IMR-90 (cell line): ENCODE measurements at regions not wholly inside any gene's neighbourhood (a gene's known extent, or its start where the extent isn't known, plus 50 kb on each side); places are given as distances from the start of the nearest gene placed in this dataset.
A peak's percentile ranks its signal among the peaks of the same experiment; 100 is the strongest.

ENCODE experiments used
- ATAC-seq: fragments of 200-7000 bp; cut with Tn5 transposase; 2 replicates; pipeline ENCODE4 v1.9.1; 2020; ENCODE audit warnings: low read depth, mild to moderate bottlenecking, moderate library complexity
- BruUV-seq: library from RNA; stranded (reverse); fragments of 400-500 nt; replicated peaks from 2 replicates; lab custom pipeline; 2021; lab: Mats Ljungman, UMichigan
- CTCF ChIA-PET: fragments of 300-600 bp; formaldehyde crosslinking; extraction: SDS; loops from one replicate; lab custom pipeline; 2021; ENCODE audit warnings: antibody characterized with exemption; lab: Yijun Ruan, JAX
- POLR2A ChIA-PET: fragments of 300-600 bp; sonication (Branson Sonifier 250); formaldehyde crosslinking; loops from one replicate; lab custom pipeline; 2022; ENCODE audit warnings: antibody characterized with exemption; ENCODE audit not compliant: unreplicated experiment; lab: Charles Lee
- DNase-seq: peaks from one replicate; pipeline ENCODE4 v3.0.0; 2013
- H2AFZ ChIP-seq: replicated peaks from 2 replicates; pipeline ENCODE3; 2013; ENCODE audit warnings: low read length, mild to moderate bottlenecking; ENCODE audit not compliant: poor library complexity
- H2AK5ac ChIP-seq: 2 replicates; pipeline ENCODE4 v1.6.1; 2013; ENCODE audit warnings: low read depth, low read length, inconsistent platforms
- H2AK9ac ChIP-seq: replicated peaks from 2 replicates; pipeline ENCODE3; 2013; ENCODE audit warnings: mild to moderate bottlenecking, low read depth, low read length, moderate library complexity; ENCODE audit not compliant: poor library complexity
- H2BK120ac ChIP-seq: 2 replicates; pipeline ENCODE4 v1.6.1; 2013; ENCODE audit warnings: low read depth, low read length, inconsistent platforms
- H2BK15ac ChIP-seq: 3 replicates; pipeline ENCODE4 v1.6.1; 2013; ENCODE audit warnings: low read depth, low read length, inconsistent platforms
- H2BK20ac ChIP-seq: 2 replicates; pipeline ENCODE4 v1.6.1; 2013; ENCODE audit warnings: low read depth, mild to moderate bottlenecking, inconsistent platforms, low read length, moderate library complexity
- H2BK5ac ChIP-seq: 2 replicates; pipeline ENCODE4 v1.6.1; 2013; ENCODE audit warnings: mild to moderate bottlenecking, low read depth, low read length, inconsistent platforms; ENCODE audit not compliant: poor library complexity, severe bottlenecking
- H3K14ac ChIP-seq: replicated peaks from 2 replicates; pipeline ENCODE4 v1.6.1; 2013; ENCODE audit warnings: low read depth, low read length, inconsistent platforms
- H3K18ac ChIP-seq: 2 replicates; pipeline ENCODE4 v1.6.1; 2013; ENCODE audit warnings: low read depth, low read length, control low read depth
- H3K23ac ChIP-seq: 2 replicates; pipeline ENCODE4 v1.6.1; 2013; ENCODE audit warnings: low read depth, low read length, inconsistent platforms
- H3K27ac ChIP-seq: 2 replicates; pipeline ENCODE4 v1.5.1; 2013; ENCODE audit warnings: mild to moderate bottlenecking, control low read depth, low read length; ENCODE audit not compliant: insufficient read depth
- H3K27me3 ChIP-seq: 2 replicates; pipeline ENCODE4 v1.6.1; 2013; ENCODE audit warnings: low read length; ENCODE audit not compliant: control insufficient read depth, insufficient read depth
- H3K36me3 ChIP-seq: 2 replicates; pipeline ENCODE4 v1.6.1; 2013; ENCODE audit warnings: low read length, mixed read lengths; ENCODE audit not compliant: control insufficient read depth, insufficient read depth
- H3K4ac ChIP-seq: 2 replicates; pipeline ENCODE4 v1.6.1; 2013; ENCODE audit warnings: low read depth, low read length, inconsistent platforms
- H3K4me1 ChIP-seq: 2 replicates; pipeline ENCODE4 v1.6.1; 2013; ENCODE audit warnings: low read length, mixed read lengths; ENCODE audit not compliant: control insufficient read depth, insufficient read depth
- H3K4me2 ChIP-seq: 2 replicates; pipeline ENCODE4 v1.6.1; 2013; ENCODE audit warnings: low read depth, mild to moderate bottlenecking, control low read depth, low read length, moderate library complexity
- H3K4me3 ChIP-seq: 2 replicates; pipeline ENCODE4 v1.5.1; 2013; ENCODE audit warnings: low read depth, mild to moderate bottlenecking, control low read depth, low read length, moderate library complexity; ENCODE audit not compliant: insufficient read depth
- H3K56ac ChIP-seq: 2 replicates; pipeline ENCODE4 v1.6.1; 2013; ENCODE audit warnings: low read length, inconsistent platforms; ENCODE audit not compliant: insufficient read depth; ENCODE audit errors: extremely low read depth
- H3K79me1 ChIP-seq, 2 experiments: 2 replicates each; pipeline ENCODE4 v1.6.1; 2013; ENCODE audit warnings: low read length in 2 of 2, inconsistent platforms in 1 of 2, low read depth in 1 of 2
- H3K9ac ChIP-seq: 2 replicates; pipeline ENCODE4 v1.6.1; 2013; ENCODE audit warnings: low read depth, low read length, control low read depth
- H3K9me1 ChIP-seq: 2 replicates; pipeline ENCODE4 v1.6.1; 2013; ENCODE audit warnings: low read length, inconsistent platforms; ENCODE audit not compliant: insufficient read depth
- H3K9me3 ChIP-seq: 2 replicates; pipeline ENCODE4 v1.6.1; 2013; ENCODE audit warnings: low read length; ENCODE audit not compliant: control insufficient read depth, insufficient read depth
- H4K20me1 ChIP-seq: 2 replicates; pipeline ENCODE4 v1.6.1; 2013; ENCODE audit warnings: low read length, inconsistent platforms; ENCODE audit not compliant: insufficient read depth
- H4K5ac ChIP-seq: 2 replicates; pipeline ENCODE4 v1.6.1; 2013; ENCODE audit warnings: mild to moderate bottlenecking, low read depth, low read length, control low read depth
- H4K8ac ChIP-seq, 2 experiments: 2 replicates each; pipeline ENCODE4 v1.6.1; 2013; ENCODE audit warnings: low read depth in 2 of 2, low read length in 2 of 2, control low read depth in 1 of 2, inconsistent platforms in 1 of 2
- H4K91ac ChIP-seq: 2 replicates; pipeline ENCODE4 v1.6.1; 2013; ENCODE audit warnings: low read depth, low read length, inconsistent platforms; ENCODE audit not compliant: insufficient read depth
- CHD1 ChIP-seq: IDR thresholded peaks from 2 replicates; pipeline ENCODE4 v1.6.1; 2012; ENCODE audit warnings: low read depth, low read length, improper control_type of control experiment
- MAFK ChIP-seq: IDR thresholded peaks from 2 replicates; pipeline ENCODE4 v1.6.1; 2012; ENCODE audit warnings: low read depth, low read length, improper control_type of control experiment
- MAZ ChIP-seq: IDR thresholded peaks from 2 replicates; pipeline ENCODE4 v1.6.1; 2012; ENCODE audit warnings: low read depth, mild to moderate bottlenecking, low read length, improper control_type of control experiment, moderate library complexity, borderline replicate concordance
- WGBS, 2 experiments: methylation state at CpG; one replicate each; pipeline versions ENCODE4 v1.1.5 to v1.1.7; 2013; ENCODE audit warnings: missing lambda C conversion rate in 2 of 2; ENCODE audit not compliant: insufficient read length in 1 of 2; ENCODE audit errors: extremely low coverage in 2 of 2; 5-methylcytosine and 5-hydroxymethylcytosine counted together
- dilution Hi-C: fragments of 300-500 bp; cut with HindIII; formaldehyde crosslinking; loops from one replicate; pipeline ENCODE4 v1.14.3; 2018; ENCODE audit warnings: low sequenced_read_pairs; ENCODE audit not compliant: unreplicated experiment
- in situ Hi-C: fragments of 300-500 bp; cut with MboI; formaldehyde crosslinking; loops from 3 replicates; pipeline ENCODE4 v1.14.3; 2019; ENCODE audit warnings: low sequenced_read_pairs, inconsistent platforms, mixed read lengths
- intact Hi-C: fragments of 100-400 bp; cut with micrococcal nuclease; formaldehyde crosslinking; loops from 2 replicates; pipeline ENCODE4 v1.10.0; 2022

DNA sequence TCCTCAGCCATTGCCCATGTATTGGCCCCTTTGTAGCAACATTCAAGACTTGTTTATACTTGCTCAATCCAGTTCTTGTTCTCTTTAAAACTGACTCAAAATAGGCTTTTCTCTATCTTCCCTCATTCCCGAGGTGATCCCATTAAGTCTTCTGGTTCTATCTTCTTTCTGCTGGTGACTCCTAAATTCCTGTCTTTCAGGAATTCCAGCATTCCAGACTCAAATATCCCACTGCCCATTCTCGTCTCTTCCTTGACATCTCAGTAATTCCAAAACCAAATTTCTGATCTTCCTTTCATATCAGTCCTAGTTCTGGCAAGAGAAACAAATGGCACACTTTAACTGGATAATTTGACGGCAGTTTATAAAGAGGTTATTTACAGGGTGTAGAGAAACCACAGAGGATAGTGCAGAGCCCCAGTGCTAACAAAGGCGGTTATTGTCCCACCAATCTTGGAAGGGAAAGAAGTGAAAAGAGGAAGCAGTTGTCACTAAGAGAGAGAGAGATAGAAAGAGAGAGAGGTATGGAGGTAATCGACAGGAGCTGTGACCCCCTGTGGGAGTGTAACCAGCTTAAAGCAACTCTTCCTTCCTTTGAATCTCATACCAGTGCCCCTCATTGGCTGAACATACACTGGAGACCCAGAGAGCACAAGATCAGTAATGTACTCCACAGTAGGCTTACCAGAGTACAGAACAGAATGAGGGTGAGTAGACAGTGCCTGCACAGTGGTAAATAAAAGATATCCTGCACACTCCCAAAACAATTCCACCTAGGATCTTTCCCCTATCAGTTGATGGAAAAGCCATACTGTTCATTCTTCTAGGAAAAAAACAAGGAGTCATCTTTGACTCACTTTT lies 177.6 kb upstream of the LMNTD1 start:
- CTCF ChIA-PET: no interaction called here
- Histone ChIP-seq H3K4me2 (no peak overlapping the region), H3K4ac (no peak overlapping the region), H4K91ac (no peak overlapping the region), H3K27ac (no peak overlapping the region), H2AK5ac (no peak overlapping the region), H2AK9ac (no peak overlapping the region), H3K27me3 (no peaks in the 10 kb centered on the region), H3K79me1 (no peaks in the 10 kb centered on the region), H3K9me1 (no peaks in the 10 kb centered on the region), H4K20me1 (no peaks in the 10 kb centered on the region), H2BK120ac (no peak overlapping the region), H3K14ac (no peak overlapping the region), H3K18ac (peak overlapping the region; percentile 38; the same call in 1 of the 2 replicates), H2BK15ac (no peak overlapping the region), H3K23ac (peak overlapping the region; percentile 44; the same call in 1 of the 2 replicates), H2BK5ac (no peak overlapping the region), H2AFZ (no peak overlapping the region), H4K5ac (peak overlapping the region; percentile 48), H3K9ac (no peak overlapping the region), H3K56ac (no peak overlapping the region), H2BK20ac (no peak overlapping the region), H3K36me3 (no peaks in the 10 kb centered on the region), H3K4me3 (no peak overlapping the region), H3K9me3 (no peaks in the 10 kb centered on the region), H3K4me1 (peaks cover 4% of the 10 kb centered on the region; the same call in 1 of the 2 replicates), H4K8ac (no peak overlapping the region)
- dilution Hi-C loops (no loop called here), intact Hi-C loops (no loop called here), in situ Hi-C loops (no loop called here)
- POLR2A ChIA-PET: no interaction called here
- ATAC-seq: no peak
- WGBS, 2 experiments: 70% methylated on average over 3 of the region's 5 CpGs; no CpG with 5 or more reads in 1 of the 2 experiments
- TF ChIP-seq MAFK (no peak), CHD1 (no peak), MAZ (no peak)
- DNase-seq: no peak
- no TSS peak for BruUV-seq
